CD4-positive, alpha-beta T cell (primary cell): ENCODE measurements at regions not wholly inside any gene's neighbourhood (a gene's known extent, or its start where the extent isn't known, plus 50 kb on each side); places are given as distances from the start of the nearest gene placed in this dataset.

Experiments
- ATAC-seq: fragments of 200-7000 bp; cut with Tn5 transposase; one replicate; pipeline ENCODE4 v1.10.0; 2022; ENCODE audit warnings: mild to moderate bottlenecking; ENCODE audit not compliant: poor library complexity
- CTCF ChIA-PET: fragments of 350-600 bp; sonication (Branson Sonifier 250); formaldehyde crosslinking; loops from one replicate; lab custom pipeline; 2021; ENCODE audit warnings: antibody characterized with exemption, inconsistent platforms; lab: Charles Lee
- POLR2A ChIA-PET: fragments of 350-600 bp; sonication (Branson Sonifier 250); formaldehyde crosslinking; loops from one replicate; lab custom pipeline; 2021; ENCODE audit warnings: antibody characterized with exemption, inconsistent platforms; lab: Charles Lee
- DNase-seq, 14 experiments: peaks; one replicate each; pipeline ENCODE4 v3.0.0-alpha.2; 2013 to 2020; ENCODE audit warnings: mixed read lengths in 2 of 14
- H3K27ac ChIP-seq, 2 donors: one replicate each; pipeline versions ENCODE4 v1.5.1 to v1.7.0; 2013; ENCODE audit warnings: low read length in 2 of 2, low read depth in 1 of 2, mild to moderate bottlenecking in 1 of 2
- H3K27me3 ChIP-seq, 2 experiments: 1 replicate in 1 of 2; 2 replicates in 1 of 2; pipeline versions ENCODE4 v1.6.1 to v1.7.0; 2013; ENCODE audit warnings: low read length in 2 of 2, control low read depth in 1 of 2, mild to moderate bottlenecking in 1 of 2, moderate library complexity in 1 of 2; ENCODE audit not compliant: insufficient read depth in 2 of 2, control insufficient read depth in 1 of 2
- H3K36me3 ChIP-seq: one replicate; pipeline ENCODE4 v1.6.1; 2013; ENCODE audit warnings: low read length, control low read depth; ENCODE audit not compliant: insufficient read depth
- H3K4me1 ChIP-seq: one replicate; pipeline ENCODE4 v1.6.1; 2013; ENCODE audit warnings: low read length, control low read depth; ENCODE audit not compliant: insufficient read depth
- H3K4me3 ChIP-seq: one replicate; pipeline ENCODE4 v1.5.1; 2013; ENCODE audit warnings: mild to moderate bottlenecking, low read length, moderate library complexity
- H3K9me3 ChIP-seq, 2 experiments: 1 replicate in 1 of 2; 2 replicates in 1 of 2; pipeline versions ENCODE4 v1.6.1 to v1.7.0; 2013; ENCODE audit warnings: low read length in 2 of 2, mild to moderate bottlenecking in 2 of 2, control low read depth in 1 of 2, moderate library complexity in 1 of 2; ENCODE audit not compliant: control insufficient read depth in 1 of 2, insufficient read depth in 1 of 2
- H3K27ac Mint-ChIP-seq: one replicate; pipeline ENCODE4 v1.8.0; 2020; ENCODE audit warnings: mixed read lengths
- H3K27me3 Mint-ChIP-seq: one replicate; pipeline ENCODE4 v1.8.0; 2021; ENCODE audit warnings: mixed read lengths
- H3K36me3 Mint-ChIP-seq: one replicate; pipeline ENCODE4 v1.8.0; 2021; ENCODE audit warnings: low read depth, mixed read lengths
- H3K4me1 Mint-ChIP-seq: one replicate; pipeline ENCODE4 v1.8.0; 2021; ENCODE audit warnings: low read depth, mixed read lengths
- H3K4me3 Mint-ChIP-seq: one replicate; pipeline ENCODE4 v1.8.0; 2020; ENCODE audit warnings: mild to moderate bottlenecking, mixed read lengths
- H3K9me3 Mint-ChIP-seq: one replicate; pipeline ENCODE4 v1.8.0; 2020; ENCODE audit warnings: mixed read lengths
- CTCF ChIP-seq: fragments of 200-600 bp; IDR thresholded peaks from one replicate; pipeline ENCODE4 v1.8.0; 2022; ENCODE audit warnings: antibody characterized with exemption, mild to moderate bottlenecking
- intact Hi-C, 2 experiments: fragments of 100-400 bp; cut with DNase I in 1 of 2; cut with micrococcal nuclease in 1 of 2; formaldehyde crosslinking; loops; one replicate each; pipeline versions ENCODE4 v1.15.1 to v1.9.0; 2023 to 2025; cut with DNase I, micrococcal nuclease

GRCh38 chrX:27254656-27255055, 208.5 kb downstream of the PPP4R3C start:
- ATAC-seq = no peak
- Mint-ChIP-seq H3K4me1 (no peaks in the 10 kb centered on the region), H3K4me3 (no peak overlapping the region), H3K9me3 (no peaks in the 10 kb centered on the region), H3K27ac (no peak overlapping the region), H3K36me3 (no peaks in the 10 kb centered on the region), H3K27me3 (no peaks in the 10 kb centered on the region)
- DNase-seq = peak in 1 of 14 experiments; percentile 1
- intact Hi-C loops = no loop called here
- no peaks in the 10 kb centered on the region for H3K36me3 ChIP-seq
- ChIA-PET POLR2A (no interaction called here), CTCF (no interaction called here)
- TF ChIP-seq CTCF = no peak
- H3K4me1 ChIP-seq = no peaks in the 10 kb centered on the region
- no peaks in the 10 kb centered on the region for H3K27me3 ChIP-seq
- H3K4me3 ChIP-seq = no peak overlapping the region
- no peaks in the 10 kb centered on the region for H3K9me3 ChIP-seq
- H3K27ac ChIP-seq = no peak overlapping the region

- no peak for ATAC-seq
- CTCF ChIA-PET = no interaction called here
These were observed 211.8 kb downstream of the PPP4R3C start for GRCh38 chrX:27251369-27251768.

GRCh38 chrX:27242581-27242980, 220.6 kb downstream of the PPP4R3C start:
- Mint-ChIP-seq H3K36me3 (no peaks in the 10 kb centered on the region), H3K4me3 (no peak overlapping the region)
- intact Hi-C loops = no loop called here

More at GRCh38 chrX:27251369-27251768, 211.8 kb downstream of the PPP4R3C start:
- no peak for DNase-seq
- Histone ChIP-seq H3K27ac (no peak overlapping the region), H3K27me3 (no peaks in the 10 kb centered on the region), H3K4me1 (no peaks in the 10 kb centered on the region), H3K36me3 (no peaks in the 10 kb centered on the region), H3K9me3 (no peaks in the 10 kb centered on the region), H3K4me3 (no peak overlapping the region)
- POLR2A ChIA-PET = no interaction called here
- intact Hi-C loops = no loop called here
- Mint-ChIP-seq H3K4me1 (no peaks in the 10 kb centered on the region), H3K27ac (no peak overlapping the region), H3K4me3 (no peak overlapping the region), H3K27me3 (no peaks in the 10 kb centered on the region), H3K36me3 (no peaks in the 10 kb centered on the region), H3K9me3 (no peaks in the 10 kb centered on the region)
- no peak for TF ChIP-seq CTCF

More at GRCh38 chrX:27242581-27242980, 220.6 kb downstream of the PPP4R3C start:
- no peaks in the 10 kb centered on the region for H3K27me3 Mint-ChIP-seq
- ChIA-PET POLR2A (no interaction called here), CTCF (no interaction called here)
- Histone ChIP-seq H3K36me3 (no peaks in the 10 kb centered on the region), H3K27ac (no peak overlapping the region), H3K27me3 (no peaks in the 10 kb centered on the region), H3K4me1 (no peaks in the 10 kb centered on the region), H3K4me3 (no peak overlapping the region), H3K9me3 (no peaks in the 10 kb centered on the region)
- H3K4me1 Mint-ChIP-seq = no peaks in the 10 kb centered on the region
- no peak for ATAC-seq
- DNase-seq = no peak
- H3K9me3 Mint-ChIP-seq = no peaks in the 10 kb centered on the region
- H3K27ac Mint-ChIP-seq = no peak overlapping the region
- no peak for TF ChIP-seq CTCF
